ENCODE measurements at regions not wholly inside any gene's neighbourhood (a gene's known extent, or its start where the extent isn't known, plus 50 kb on each side); places are given as distances from the start of the nearest gene placed in this dataset.

DNA sequence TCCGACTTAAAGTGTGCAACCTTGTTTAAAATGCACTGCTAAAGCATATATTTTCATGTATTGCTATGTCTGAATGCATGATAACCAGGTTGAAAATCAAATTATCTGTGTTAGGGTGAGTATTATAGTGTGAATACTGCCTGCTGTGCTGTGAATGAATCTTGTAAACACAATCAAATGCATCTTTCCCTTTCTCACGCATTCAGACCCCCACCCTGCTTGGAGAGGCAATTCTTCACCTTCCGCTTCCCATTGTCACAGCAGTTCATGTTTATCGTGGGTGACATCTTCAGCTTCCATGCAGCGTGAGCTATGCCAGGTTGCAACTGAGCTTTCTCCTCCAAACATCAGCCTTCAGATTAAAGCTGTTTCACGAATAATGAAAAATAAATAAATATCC lies 418.0 kb downstream of the MEIS1 start:
- H2BK5ac ChIP-seq (ENCODE audit: low read depth, low read length, poor library complexity) = no peak overlapping the region
- H2AFZ ChIP-seq (ENCODE audit: insufficient read depth, low read length, poor library complexity) = no peak overlapping the region
- H3K36me3 ChIP-seq (ENCODE audit: control insufficient read depth in 1 of 2, insufficient read depth in 2 of 2, low read length in 2 of 2) = no peaks in the 10 kb centered on the region
- H3K9ac ChIP-seq (ENCODE audit: low read length) = no peak overlapping the region
- no peaks in the 10 kb centered on the region for H3K27me3 ChIP-seq (ENCODE audit: insufficient read depth, low read length)
- no peak overlapping the region for H3K14ac ChIP-seq (ENCODE audit: low read length)
- H3K79me2 ChIP-seq (ENCODE audit: control insufficient read depth, insufficient read depth, low read length, poor library complexity) = no peaks in the 10 kb centered on the region
- H3K23ac ChIP-seq (ENCODE audit: low read length) = no peak overlapping the region
- no peak overlapping the region for H2BK120ac ChIP-seq (ENCODE audit: insufficient read depth, low read length, poor library complexity)
- no peak overlapping the region for H3K18ac ChIP-seq (ENCODE audit: low read length)
- no peaks in the 10 kb centered on the region for H3K9me3 ChIP-seq (ENCODE audit: insufficient read depth, low read depth, low read length)
- no peak for DNase-seq
- no peak overlapping the region for H3K27ac ChIP-seq (ENCODE audit: low read depth, low read length)
- no peak overlapping the region for H2AK5ac ChIP-seq (ENCODE audit: low read length)
- H4K91ac ChIP-seq (ENCODE audit: low read depth, low read length) = no peak overlapping the region
- no peaks in the 10 kb centered on the region for H3K4me1 ChIP-seq (ENCODE audit: control insufficient read depth in 1 of 2, insufficient read depth in 2 of 2, low read length in 2 of 2)
- no peak overlapping the region for H4K12ac ChIP-seq (ENCODE audit: low read depth, low read length)
- no peak overlapping the region for H2BK12ac ChIP-seq (ENCODE audit: low read length)
- H3K4me2 ChIP-seq (ENCODE audit: low read length) = no peak overlapping the region
- H3K4ac ChIP-seq (ENCODE audit: low read depth, low read length) = no peak overlapping the region
- H4K8ac ChIP-seq (ENCODE audit: low read depth, low read length) = no peak overlapping the region
- no peak overlapping the region for H3K4me3 ChIP-seq (ENCODE audit: low read depth, low read length)
- WGBS (ENCODE audit: extremely low coverage, insufficient coverage, insufficient read length) = no CpG with 5 or more reads among the region's 6 CpGs
- no peaks in the 10 kb centered on the region for H3K79me1 ChIP-seq (ENCODE audit: low read length)

DNA sequence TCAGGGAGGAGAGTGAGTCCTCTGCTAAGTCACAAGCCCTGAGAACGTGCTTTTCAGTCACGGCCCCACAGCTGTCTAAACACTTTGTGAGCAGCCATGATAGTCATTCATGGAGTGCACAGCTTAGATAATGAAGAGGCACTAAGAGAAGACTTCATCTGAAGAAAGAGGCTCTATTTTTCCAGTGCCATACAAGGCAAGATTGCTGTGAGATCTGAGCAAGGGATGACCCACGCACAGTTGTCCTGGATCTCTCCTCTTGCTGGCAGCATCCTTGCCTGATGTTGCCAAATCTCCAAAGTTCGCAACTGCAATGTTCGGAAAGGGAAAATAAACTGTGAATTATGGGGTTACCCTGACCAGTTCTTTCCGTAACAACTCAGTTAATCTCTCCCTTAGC lies 418.7 kb downstream of the MEIS1 start:
- Histone ChIP-seq H3K79me1 (ENCODE audit: low read length) (no peaks in the 10 kb centered on the region), H3K79me2 (ENCODE audit: control insufficient read depth, insufficient read depth, low read length, poor library complexity) (no peaks in the 10 kb centered on the region), H3K23ac (ENCODE audit: low read length) (no peak overlapping the region), H3K4me2 (ENCODE audit: low read length) (no peak overlapping the region), H3K14ac (ENCODE audit: low read length) (no peak overlapping the region), H3K4ac (ENCODE audit: low read depth, low read length) (no peak overlapping the region), H2BK12ac (ENCODE audit: low read length) (no peak overlapping the region), H2BK5ac (ENCODE audit: low read depth, low read length, poor library complexity) (no peak overlapping the region), H3K27ac (ENCODE audit: low read depth, low read length) (no peak overlapping the region), H2AFZ (ENCODE audit: insufficient read depth, low read length, poor library complexity) (no peak overlapping the region), H2BK120ac (ENCODE audit: insufficient read depth, low read length, poor library complexity) (no peak overlapping the region), H4K91ac (ENCODE audit: low read depth, low read length) (no peak overlapping the region), H3K36me3 (ENCODE audit: control insufficient read depth in 1 of 2, insufficient read depth in 2 of 2, low read length in 2 of 2) (no peaks in the 10 kb centered on the region), H3K9me3 (ENCODE audit: insufficient read depth, low read depth, low read length) (no peaks in the 10 kb centered on the region), H3K4me1 (ENCODE audit: control insufficient read depth in 1 of 2, insufficient read depth in 2 of 2, low read length in 2 of 2) (no peaks in the 10 kb centered on the region), H3K18ac (ENCODE audit: low read length) (no peak overlapping the region), H3K9ac (ENCODE audit: low read length) (no peak overlapping the region), H2AK5ac (ENCODE audit: low read length) (no peak overlapping the region), H3K27me3 (ENCODE audit: insufficient read depth, low read length) (no peaks in the 10 kb centered on the region), H4K8ac (ENCODE audit: low read depth, low read length) (no peak overlapping the region), H4K12ac (ENCODE audit: low read depth, low read length) (no peak overlapping the region), H3K4me3 (ENCODE audit: low read depth, low read length) (no peak overlapping the region)
- no peak for DNase-seq
- no CpG with 5 or more reads among the region's 6 CpGs for whole genome bisulfite sequencing (ENCODE audit: extremely low coverage, insufficient coverage, insufficient read length)

DNA sequence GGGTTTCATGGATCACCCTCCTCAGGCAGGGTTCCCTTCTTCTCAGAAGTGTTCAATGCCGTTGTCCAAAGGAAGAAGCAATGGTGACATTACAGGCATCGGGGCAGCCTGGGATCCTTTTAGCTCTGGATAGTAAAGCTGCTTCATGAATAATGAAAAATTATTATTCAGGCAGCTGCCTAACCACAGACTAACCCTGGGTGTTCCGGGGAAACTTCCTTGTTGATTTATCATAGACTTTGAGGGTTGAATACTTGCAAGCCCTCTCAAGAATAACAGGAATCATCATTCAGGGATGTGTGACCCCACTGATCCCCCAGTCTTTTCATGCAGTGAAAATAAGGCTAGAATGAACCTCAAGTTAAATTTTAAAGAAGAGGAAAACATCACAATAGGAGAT lies 419.4 kb downstream of the MEIS1 start:
- Histone ChIP-seq H3K9ac (ENCODE audit: low read length) (no peak overlapping the region), H3K27me3 (ENCODE audit: insufficient read depth, low read length) (no peaks in the 10 kb centered on the region), H4K8ac (ENCODE audit: low read depth, low read length) (no peak overlapping the region), H3K4me3 (ENCODE audit: low read depth, low read length) (no peak overlapping the region), H2BK12ac (ENCODE audit: low read length) (no peak overlapping the region), H2BK5ac (ENCODE audit: low read depth, low read length, poor library complexity) (no peak overlapping the region), H3K4me1 (ENCODE audit: control insufficient read depth in 1 of 2, insufficient read depth in 2 of 2, low read length in 2 of 2) (no peaks in the 10 kb centered on the region), H2BK120ac (ENCODE audit: insufficient read depth, low read length, poor library complexity) (no peak overlapping the region), H3K79me2 (ENCODE audit: control insufficient read depth, insufficient read depth, low read length, poor library complexity) (no peaks in the 10 kb centered on the region), H3K79me1 (ENCODE audit: low read length) (no peaks in the 10 kb centered on the region), H3K9me3 (ENCODE audit: insufficient read depth, low read depth, low read length) (no peaks in the 10 kb centered on the region), H4K12ac (ENCODE audit: low read depth, low read length) (no peak overlapping the region), H3K4ac (ENCODE audit: low read depth, low read length) (no peak overlapping the region), H2AK5ac (ENCODE audit: low read length) (no peak overlapping the region), H2AFZ (ENCODE audit: insufficient read depth, low read length, poor library complexity) (no peak overlapping the region), H3K36me3 (ENCODE audit: control insufficient read depth in 1 of 2, insufficient read depth in 2 of 2, low read length in 2 of 2) (no peaks in the 10 kb centered on the region), H3K27ac (ENCODE audit: low read depth, low read length) (no peak overlapping the region), H3K18ac (ENCODE audit: low read length) (no peak overlapping the region), H4K91ac (ENCODE audit: low read depth, low read length) (no peak overlapping the region), H3K23ac (ENCODE audit: low read length) (no peak overlapping the region), H3K14ac (ENCODE audit: low read length) (no peak overlapping the region), H3K4me2 (ENCODE audit: low read length) (no peak overlapping the region)
- whole genome bisulfite sequencing (ENCODE audit: extremely low coverage, insufficient coverage, insufficient read length) = no CpG with 5 or more reads among the region's 3 CpGs
- no peak for DNase-seq

DNA sequence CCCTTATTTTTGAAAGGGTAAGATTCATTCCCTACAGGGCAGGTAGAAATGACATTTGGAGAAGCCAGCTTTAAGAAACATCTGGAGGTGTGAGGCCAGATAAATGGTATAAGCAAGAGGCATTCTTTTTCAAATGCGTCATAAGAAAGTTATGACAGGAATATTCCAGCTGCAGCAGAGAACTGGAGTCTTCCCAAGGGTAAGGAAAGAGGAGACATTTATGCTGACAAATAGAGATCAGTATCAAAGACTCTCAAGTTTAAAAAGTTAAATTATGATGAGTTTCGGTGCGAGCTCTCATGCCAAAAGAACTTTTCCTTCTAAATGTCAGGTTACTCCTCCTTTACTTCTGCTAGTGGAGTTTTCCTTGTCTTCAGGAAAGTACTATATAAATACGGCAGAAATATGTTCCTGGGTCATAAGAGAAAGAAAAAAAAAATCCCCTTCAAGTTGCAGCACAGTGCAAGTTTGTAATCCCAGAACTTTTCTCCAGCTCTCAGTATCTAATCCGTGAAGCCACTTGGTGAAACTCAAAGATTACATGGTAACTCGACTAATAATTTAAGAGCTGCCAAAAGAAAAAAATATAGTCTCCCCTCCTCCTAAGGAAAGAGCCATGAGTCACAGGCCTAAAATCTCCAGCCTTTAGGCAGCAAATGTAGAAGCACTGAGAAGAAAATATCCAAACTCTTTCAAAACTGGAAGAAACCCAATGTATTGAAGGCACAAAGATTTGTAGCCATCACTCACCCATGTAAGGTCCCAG lies 428.1 kb downstream of the MEIS1 start:
- Histone ChIP-seq H4K8ac (ENCODE audit: low read depth, low read length) (no peak overlapping the region), H3K4me2 (ENCODE audit: low read length) (no peak overlapping the region), H3K79me1 (ENCODE audit: low read length) (no peaks in the 10 kb centered on the region), H3K27me3 (ENCODE audit: insufficient read depth, low read length) (no peaks in the 10 kb centered on the region), H3K4me3 (ENCODE audit: low read depth, low read length) (no peak overlapping the region), H2AFZ (ENCODE audit: insufficient read depth, low read length, poor library complexity) (no peak overlapping the region), H3K79me2 (ENCODE audit: control insufficient read depth, insufficient read depth, low read length, poor library complexity) (no peaks in the 10 kb centered on the region), H4K91ac (ENCODE audit: low read depth, low read length) (no peak overlapping the region), H3K4ac (ENCODE audit: low read depth, low read length) (no peak overlapping the region), H3K14ac (ENCODE audit: low read length) (no peak overlapping the region), H3K27ac (ENCODE audit: low read depth, low read length) (no peak overlapping the region), H3K23ac (ENCODE audit: low read length) (no peak overlapping the region), H2BK120ac (ENCODE audit: insufficient read depth, low read length, poor library complexity) (no peak overlapping the region), H3K4me1 (ENCODE audit: control insufficient read depth in 1 of 2, insufficient read depth in 2 of 2, low read length in 2 of 2) (no peaks in the 10 kb centered on the region), H3K9ac (ENCODE audit: low read length) (no peak overlapping the region), H2BK5ac (ENCODE audit: low read depth, low read length, poor library complexity) (no peak overlapping the region), H2AK5ac (ENCODE audit: low read length) (no peak overlapping the region), H2BK12ac (ENCODE audit: low read length) (no peak overlapping the region), H3K18ac (ENCODE audit: low read length) (no peak overlapping the region), H3K9me3 (ENCODE audit: insufficient read depth, low read depth, low read length) (no peaks in the 10 kb centered on the region), H4K12ac (ENCODE audit: low read depth, low read length) (no peak overlapping the region), H3K36me3 (ENCODE audit: control insufficient read depth in 1 of 2, insufficient read depth in 2 of 2, low read length in 2 of 2) (no peaks in the 10 kb centered on the region)
- peak; percentile 30 to 83 for DNase-seq
- WGBS (ENCODE audit: extremely low coverage, insufficient coverage, insufficient read length) = no CpG with 5 or more reads among the region's 6 CpGs
